C4-2B (cell line): ENCODE measurements at regions not wholly inside any gene's neighbourhood (a gene's known extent, or its start where the extent isn't known, plus 50 kb on each side); places are given as distances from the start of the nearest gene placed in this dataset.

Source experiments
- H3K27ac ChIP-seq: fragments of 450-650 bp; 2 replicates; pipeline ENCODE4 v1.5.1; 2017
- CTCF ChIP-seq: fragments of 450-650 bp; conservative IDR thresholded peaks from 2 replicates; pipeline ENCODE4 v1.5.1; 2017; ENCODE audit warnings: mild to moderate bottlenecking
- ZFX ChIP-seq: fragments of 450-650 bp; IDR thresholded peaks from 2 replicates; pipeline ENCODE4 v1.6.1; 2017

GRCh38 chr1:191629836-191630235 is 528.4 kb upstream of the RGS18 start:
- TF ChIP-seq ZFX (no peak), CTCF (no peak)
- no peak overlapping the region for H3K27ac ChIP-seq

GRCh38 chr1:191634801-191635508 is 523.3 kb upstream of the RGS18 start:
- TF ChIP-seq CTCF = no peak
- no peak for TF ChIP-seq ZFX
- no peak overlapping the region for H3K27ac ChIP-seq

GRCh38 chr1:191636345-191636744 is 521.9 kb upstream of the RGS18 start:
- H3K27ac ChIP-seq = no peak overlapping the region
- no peak for TF ChIP-seq ZFX
- no peak for TF ChIP-seq CTCF

- no peak overlapping the region for H3K27ac ChIP-seq
- TF ChIP-seq CTCF = no peak
- TF ChIP-seq ZFX = no peak
These were observed 516.6 kb upstream of the RGS18 start for GRCh38 chr1:191641420-191642260.

- no peak overlapping the region for H3K27ac ChIP-seq
- no peak for TF ChIP-seq ZFX
- TF ChIP-seq CTCF = no peak
These were observed 515.2 kb upstream of the RGS18 start for GRCh38 chr1:191643060-191643459.

- TF ChIP-seq ZFX (no peak), CTCF (no peak)
These were observed 509.3 kb upstream of the RGS18 start for GRCh38 chr1:191648939-191649338.

GRCh38 chr1:191662051-191662450 is 496.2 kb upstream of the RGS18 start:
- H3K27ac ChIP-seq = no peak overlapping the region
- TF ChIP-seq CTCF (no peak), ZFX (no peak)

More at GRCh38 chr1:191648939-191649338, 509.3 kb upstream of the RGS18 start:
- no peak overlapping the region for H3K27ac ChIP-seq
